Ishikawa (cell line): ENCODE measurements at regions not wholly inside any gene's neighbourhood (a gene's known extent, or its start where the extent isn't known, plus 50 kb on each side); places are given as distances from the start of the nearest gene placed in this dataset.

ENCODE experiments used
- CEBPB ChIP-seq: IDR thresholded peaks from 2 replicates; pipeline ENCODE4 v1.6.1; 2012
- CREB1 ChIP-seq: IDR thresholded peaks from 2 replicates; pipeline ENCODE4 v1.6.1; 2012; ENCODE audit warnings: low read depth
- EGR1 ChIP-seq: IDR thresholded peaks from 2 replicates; pipeline ENCODE4 v1.6.1; 2012
- EP300 ChIP-seq: IDR thresholded peaks from 2 replicates; pipeline ENCODE4 v1.6.1; 2012; ENCODE audit warnings: borderline replicate concordance
- FOXM1 ChIP-seq: IDR thresholded peaks from 2 replicates; pipeline ENCODE4 v1.6.1; 2012; ENCODE audit warnings: low read depth, borderline replicate concordance
- MAX ChIP-seq: IDR thresholded peaks from 2 replicates; pipeline ENCODE4 v1.6.1; 2012
- NFIC ChIP-seq: IDR thresholded peaks from 2 replicates; pipeline ENCODE4 v1.6.1; 2012
- RAD21 ChIP-seq: IDR thresholded peaks from 2 replicates; pipeline ENCODE4 v1.6.1; 2012; ENCODE audit warnings: low read depth
- TAF1 ChIP-seq: IDR thresholded peaks from 2 replicates; pipeline ENCODE4 v1.6.1; 2012; ENCODE audit warnings: low read depth, mild to moderate bottlenecking
- TCF12 ChIP-seq: IDR thresholded peaks from 2 replicates; pipeline ENCODE4 v1.6.1; 2012; ENCODE audit warnings: low read depth
- TEAD4 ChIP-seq: IDR thresholded peaks from 2 replicates; pipeline ENCODE4 v1.6.1; 2012
- YY1 ChIP-seq: IDR thresholded peaks from 2 replicates; pipeline ENCODE4 v1.6.1; 2012; ENCODE audit warnings: low read depth
- ZBTB7A ChIP-seq: IDR thresholded peaks from 2 replicates; pipeline ENCODE4 v1.6.1; 2012; ENCODE audit warnings: low read depth
- TF ChIP-seq, protein P1 (sequence below): IDR thresholded peaks from 2 replicates; pipeline ENCODE4 v1.6.1; 2012
- TF ChIP-seq, protein P2 (sequence below): IDR thresholded peaks from 2 replicates; pipeline ENCODE4 v1.6.1; 2012; ENCODE audit warnings: low read depth, mild to moderate bottlenecking

- TF ChIP-seq RAD21 (no peak), EP300 (no peak), YY1 (no peak), ZBTB7A (no peak), CREB1 (no peak), EGR1 (no peak), CEBPB (no peak), MAX (no peak), NFIC (no peak), TCF12 (no peak), FOXM1 (no peak), TAF1 (no peak), TEAD4 (no peak)
- TF ChIP-seq, protein P1, sequence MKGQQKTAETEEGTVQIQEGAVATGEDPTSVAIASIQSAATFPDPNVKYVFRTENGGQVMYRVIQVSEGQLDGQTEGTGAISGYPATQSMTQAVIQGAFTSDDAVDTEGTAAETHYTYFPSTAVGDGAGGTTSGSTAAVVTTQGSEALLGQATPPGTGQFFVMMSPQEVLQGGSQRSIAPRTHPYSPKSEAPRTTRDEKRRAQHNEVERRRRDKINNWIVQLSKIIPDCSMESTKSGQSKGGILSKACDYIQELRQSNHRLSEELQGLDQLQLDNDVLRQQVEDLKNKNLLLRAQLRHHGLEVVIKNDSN = no peak
- TF ChIP-seq, protein P2, sequence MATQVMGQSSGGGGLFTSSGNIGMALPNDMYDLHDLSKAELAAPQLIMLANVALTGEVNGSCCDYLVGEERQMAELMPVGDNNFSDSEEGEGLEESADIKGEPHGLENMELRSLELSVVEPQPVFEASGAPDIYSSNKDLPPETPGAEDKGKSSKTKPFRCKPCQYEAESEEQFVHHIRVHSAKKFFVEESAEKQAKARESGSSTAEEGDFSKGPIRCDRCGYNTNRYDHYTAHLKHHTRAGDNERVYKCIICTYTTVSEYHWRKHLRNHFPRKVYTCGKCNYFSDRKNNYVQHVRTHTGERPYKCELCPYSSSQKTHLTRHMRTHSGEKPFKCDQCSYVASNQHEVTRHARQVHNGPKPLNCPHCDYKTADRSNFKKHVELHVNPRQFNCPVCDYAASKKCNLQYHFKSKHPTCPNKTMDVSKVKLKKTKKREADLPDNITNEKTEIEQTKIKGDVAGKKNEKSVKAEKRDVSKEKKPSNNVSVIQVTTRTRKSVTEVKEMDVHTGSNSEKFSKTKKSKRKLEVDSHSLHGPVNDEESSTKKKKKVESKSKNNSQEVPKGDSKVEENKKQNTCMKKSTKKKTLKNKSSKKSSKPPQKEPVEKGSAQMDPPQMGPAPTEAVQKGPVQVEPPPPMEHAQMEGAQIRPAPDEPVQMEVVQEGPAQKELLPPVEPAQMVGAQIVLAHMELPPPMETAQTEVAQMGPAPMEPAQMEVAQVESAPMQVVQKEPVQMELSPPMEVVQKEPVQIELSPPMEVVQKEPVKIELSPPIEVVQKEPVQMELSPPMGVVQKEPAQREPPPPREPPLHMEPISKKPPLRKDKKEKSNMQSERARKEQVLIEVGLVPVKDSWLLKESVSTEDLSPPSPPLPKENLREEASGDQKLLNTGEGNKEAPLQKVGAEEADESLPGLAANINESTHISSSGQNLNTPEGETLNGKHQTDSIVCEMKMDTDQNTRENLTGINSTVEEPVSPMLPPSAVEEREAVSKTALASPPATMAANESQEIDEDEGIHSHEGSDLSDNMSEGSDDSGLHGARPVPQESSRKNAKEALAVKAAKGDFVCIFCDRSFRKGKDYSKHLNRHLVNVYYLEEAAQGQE = no peak
Observed at GRCh38 chr3:22982981-22983587, 220.0 kb upstream of the UBE2E2 start.

DNA sequence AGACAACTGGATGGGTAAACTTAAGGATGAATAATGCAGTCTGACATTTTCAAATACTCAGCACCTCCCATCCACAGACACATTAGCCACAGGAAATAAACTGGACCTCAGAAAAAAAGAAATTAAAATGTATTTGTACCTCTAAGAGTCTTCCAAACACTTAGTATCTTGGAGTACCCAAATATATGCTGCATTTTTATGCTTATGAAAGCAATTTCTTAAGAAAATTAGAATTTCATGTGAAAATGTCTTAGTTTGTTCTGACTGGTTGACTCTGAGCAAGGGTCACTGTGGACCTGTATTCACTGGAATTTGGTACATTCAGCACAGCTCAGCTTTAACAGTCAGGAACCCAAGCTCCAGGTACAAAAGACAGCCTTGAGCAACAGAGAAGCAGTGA, 216.2 kb upstream of the UBE2E2 start:
- no peak for TF ChIP-seq EP300
- TF ChIP-seq EGR1 = no peak
- TF ChIP-seq CEBPB = no peak
- TF ChIP-seq RAD21 = no peak
- no peak for TF ChIP-seq NFIC
- TF ChIP-seq FOXM1 = no peak
- TF ChIP-seq, protein P2 = no peak
- no peak for TF ChIP-seq ZBTB7A
- TF ChIP-seq TCF12 = no peak
- TF ChIP-seq, protein P1 = no peak
- no peak for TF ChIP-seq TEAD4
- no peak for TF ChIP-seq YY1
- TF ChIP-seq TAF1 = no peak
- no peak for TF ChIP-seq CREB1
- no peak for TF ChIP-seq MAX

DNA sequence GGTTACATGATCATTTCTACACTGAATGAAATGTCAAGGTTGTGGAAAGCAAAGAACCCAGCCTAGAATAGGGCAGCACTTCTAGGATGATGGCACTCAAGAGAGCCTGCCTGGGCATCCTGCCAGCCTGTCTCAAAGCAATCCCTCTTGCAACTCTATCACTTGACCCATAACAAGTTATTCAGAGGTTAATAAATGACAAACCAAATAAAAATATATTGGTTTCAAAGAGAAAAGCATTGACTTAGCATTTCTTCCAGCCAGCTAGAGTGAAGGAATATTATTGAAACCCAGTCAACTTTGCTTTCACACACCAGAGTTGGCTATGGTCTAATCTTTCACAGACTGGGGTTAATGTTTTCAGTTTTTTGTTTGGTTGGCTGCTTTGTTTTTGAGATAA, 214.6 kb upstream of the UBE2E2 start:
- no peak for TF ChIP-seq ZBTB7A

- TF ChIP-seq FOXM1 = no peak
- TF ChIP-seq, protein P2 = no peak
- no peak for TF ChIP-seq CREB1
Observed at GRCh38 chr3:22989716-22990115, 213.4 kb upstream of the UBE2E2 start.
